DOHH2 (cell line): ENCODE measurements at regions not wholly inside any gene's neighbourhood (a gene's known extent, or its start where the extent isn't known, plus 50 kb on each side); places are given as distances from the start of the nearest gene placed in this dataset.

Experiments
- H3F3A ChIP-seq: fragments of 200-600 bp; sonication (generic), shearing (Covaris generic); 2 replicates; pipeline ENCODE4 v1.6.0; 2016; ENCODE audit warnings: antibody characterized with exemption, mild to moderate bottlenecking; ENCODE audit not compliant: control insufficient read depth, insufficient read depth
- H3K27ac ChIP-seq: fragments of 200-600 bp; sonication (generic); 2 replicates; pipeline ENCODE4 v1.5.1; 2014; ENCODE audit warnings: low read depth, mild to moderate bottlenecking, low read length, moderate library complexity
- H3K27me3 ChIP-seq: fragments of 200-600 bp; sonication (generic); 2 replicates; pipeline ENCODE4 v1.6.1; 2014; ENCODE audit warnings: mild to moderate bottlenecking, low read length, mixed read lengths; ENCODE audit not compliant: control insufficient read depth
- H3K36me3 ChIP-seq: fragments of 200-600 bp; sonication (generic); 2 replicates; pipeline ENCODE4 v1.6.1; 2014; ENCODE audit warnings: mild to moderate bottlenecking, low read length, moderate library complexity, mixed read lengths; ENCODE audit not compliant: control insufficient read depth
- H3K4me1 ChIP-seq: fragments of 200-600 bp; sonication (generic); 2 replicates; pipeline ENCODE4 v1.6.1; 2014; ENCODE audit warnings: mild to moderate bottlenecking, low read length, mixed read lengths; ENCODE audit not compliant: control insufficient read depth
- H3K4me2 ChIP-seq: fragments of 200-600 bp; sonication (generic); 2 replicates; pipeline ENCODE4 v1.6.0; 2014; ENCODE audit warnings: mild to moderate bottlenecking, low read length, moderate library complexity
- H3K4me3 ChIP-seq: fragments of 200-600 bp; sonication (generic); 2 replicates; pipeline ENCODE4 v1.5.1; 2014; ENCODE audit warnings: mild to moderate bottlenecking, low read length, mixed read lengths
- H3K79me2 ChIP-seq: fragments of 200-600 bp; sonication (generic); 2 replicates; pipeline ENCODE4 v1.6.1; 2014; ENCODE audit warnings: mild to moderate bottlenecking, low read length, mixed read lengths; ENCODE audit not compliant: control insufficient read depth
- H3K9me2 ChIP-seq: fragments of 200-600 bp; sonication (generic); replicated peaks from 2 replicates; pipeline ENCODE4 v1.6.1; 2014; ENCODE audit warnings: mild to moderate bottlenecking, low read length, mixed read lengths; ENCODE audit not compliant: control insufficient read depth
- H3K9me3 ChIP-seq: fragments of 200-600 bp; sonication (generic); 2 replicates; pipeline ENCODE4 v1.6.1; 2014; ENCODE audit warnings: antibody characterized with exemption, low read length, mixed read lengths; ENCODE audit not compliant: control insufficient read depth, insufficient read depth
- H4K20me1 ChIP-seq: fragments of 200-600 bp; sonication (generic); 2 replicates; pipeline ENCODE4 v1.6.0; 2014; ENCODE audit warnings: low read depth, mild to moderate bottlenecking, antibody characterized with exemption, low read length, moderate library complexity; ENCODE audit not compliant: control insufficient read depth, insufficient read depth
- CTCF ChIP-seq: fragments of 200-600 bp; sonication (generic); IDR thresholded peaks from one replicate; pipeline ENCODE4 v1.5.1; 2014; ENCODE audit warnings: antibody characterized with exemption, mild to moderate bottlenecking, low read depth, low read length; ENCODE audit not compliant: poor library complexity, severe bottlenecking
- EZH2phosphoT487 ChIP-seq: fragments of 200-600 bp; sonication (generic); IDR thresholded peaks from 2 replicates; pipeline ENCODE4 v1.6.1; 2017; ENCODE audit warnings: borderline replicate concordance, mild to moderate bottlenecking, antibody characterized with exemption, low read length, moderate library complexity, mixed read lengths

GRCh38 chr2:242029422-242030225 lies 160.1 kb downstream of the RTP5 start:
- TF ChIP-seq EZH2phosphoT487 (no peak), CTCF (peak; percentile 40)

GRCh38 chr2:242030226-242030575 lies 160.7 kb downstream of the RTP5 start:
- no peaks in the 10 kb centered on the region for H3K4me1 ChIP-seq
- no peaks in the 10 kb centered on the region for H3K9me2 ChIP-seq
- no peaks in the 10 kb centered on the region for H3K36me3 ChIP-seq
- no peak overlapping the region for H3K27ac ChIP-seq
- TF ChIP-seq CTCF = no peak
- TF ChIP-seq EZH2phosphoT487 = no peak
- H3K9me3 ChIP-seq = no peaks in the 10 kb centered on the region
- H3K4me2 ChIP-seq = no peak overlapping the region
- H3F3A ChIP-seq = no peaks in the 10 kb centered on the region
- H3K4me3 ChIP-seq = no peak overlapping the region
- peaks cover 7% of the 10 kb centered on the region for H3K27me3 ChIP-seq
- H4K20me1 ChIP-seq = no peaks in the 10 kb centered on the region
- H3K79me2 ChIP-seq = no peaks in the 10 kb centered on the region

More at GRCh38 chr2:242029422-242030225, 160.1 kb downstream of the RTP5 start:
- no peaks in the 10 kb centered on the region for H3F3A ChIP-seq
- no peaks in the 10 kb centered on the region for H3K9me3 ChIP-seq
- no peaks in the 10 kb centered on the region for H4K20me1 ChIP-seq
- no peak overlapping the region for H3K27ac ChIP-seq
- H3K9me2 ChIP-seq = no peaks in the 10 kb centered on the region
- H3K36me3 ChIP-seq = no peaks in the 10 kb centered on the region
- peaks cover 7% of the 10 kb centered on the region for H3K27me3 ChIP-seq
- H3K79me2 ChIP-seq = no peaks in the 10 kb centered on the region
- no peaks in the 10 kb centered on the region for H3K4me1 ChIP-seq
- no peak overlapping the region for H3K4me2 ChIP-seq
- no peak overlapping the region for H3K4me3 ChIP-seq

- H3K9me2 ChIP-seq = no peaks in the 10 kb centered on the region
- TF ChIP-seq CTCF (no peak), EZH2phosphoT487 (no peak)
- no peaks in the 10 kb centered on the region for H3K79me2 ChIP-seq
- no peak overlapping the region for H3K4me2 ChIP-seq
- no peaks in the 10 kb centered on the region for H3K9me3 ChIP-seq
- H3K4me3 ChIP-seq = no peak overlapping the region
- H3K36me3 ChIP-seq = no peaks in the 10 kb centered on the region
- H3K4me1 ChIP-seq = no peaks in the 10 kb centered on the region
- H3K27ac ChIP-seq = no peak overlapping the region
- H4K20me1 ChIP-seq = no peaks in the 10 kb centered on the region
- peaks cover 7% of the 10 kb centered on the region for H3K27me3 ChIP-seq
- no peaks in the 10 kb centered on the region for H3F3A ChIP-seq
Measured at GRCh38 chr2:242030858-242031257, 161.3 kb downstream of the RTP5 start.
